D341Med (cell line): ENCODE measurements at regions not wholly inside any gene's neighbourhood (a gene's known extent, or its start where the extent isn't known, plus 50 kb on each side); places are given as distances from the start of the nearest gene placed in this dataset.

Source experiments
- DNase-seq: peaks from one replicate; pipeline ENCODE4 v3.0.0; 2012; ENCODE audit warnings: low spot score

DNA sequence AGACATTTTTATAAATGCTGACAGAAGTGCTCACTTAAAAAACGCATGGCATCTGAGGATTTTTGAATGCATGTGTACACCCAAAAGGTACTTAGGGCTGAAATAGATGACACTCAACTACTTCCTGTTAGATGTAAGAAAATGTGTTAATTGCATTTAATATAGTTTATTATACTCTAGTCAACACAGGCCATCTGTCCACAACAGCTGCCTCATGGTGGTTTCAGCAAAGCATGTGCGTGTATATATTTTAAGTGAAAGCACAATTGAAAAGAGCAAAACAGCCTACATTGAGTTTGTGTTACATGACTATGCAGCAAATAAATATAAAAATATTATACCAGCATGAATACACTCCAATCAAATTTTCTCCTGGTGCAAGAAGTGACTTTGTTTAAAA is 1233.0 kb upstream of the EYS start:
- DNase-seq, result no peak

DNA sequence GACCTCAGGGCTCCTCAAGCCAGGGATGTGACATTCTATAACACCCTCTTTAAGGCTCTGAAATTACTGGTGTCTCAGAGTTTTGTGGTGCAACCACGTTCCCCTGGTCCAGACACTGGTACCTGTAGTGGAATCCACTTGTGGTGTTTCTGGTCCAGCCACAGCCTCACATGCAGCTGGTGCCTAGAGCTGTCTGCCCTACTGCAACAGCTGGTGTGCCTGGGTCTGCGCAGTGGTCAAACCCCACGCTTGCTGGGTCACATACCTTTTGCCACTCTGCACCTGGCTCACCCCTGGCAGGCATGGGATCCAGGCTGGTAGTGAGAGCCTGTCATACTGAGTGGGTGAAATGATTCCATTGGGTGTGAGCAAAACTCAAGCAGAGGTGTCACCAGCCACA is 1230.2 kb upstream of the EYS start:
- DNase-seq, result no peak

DNA sequence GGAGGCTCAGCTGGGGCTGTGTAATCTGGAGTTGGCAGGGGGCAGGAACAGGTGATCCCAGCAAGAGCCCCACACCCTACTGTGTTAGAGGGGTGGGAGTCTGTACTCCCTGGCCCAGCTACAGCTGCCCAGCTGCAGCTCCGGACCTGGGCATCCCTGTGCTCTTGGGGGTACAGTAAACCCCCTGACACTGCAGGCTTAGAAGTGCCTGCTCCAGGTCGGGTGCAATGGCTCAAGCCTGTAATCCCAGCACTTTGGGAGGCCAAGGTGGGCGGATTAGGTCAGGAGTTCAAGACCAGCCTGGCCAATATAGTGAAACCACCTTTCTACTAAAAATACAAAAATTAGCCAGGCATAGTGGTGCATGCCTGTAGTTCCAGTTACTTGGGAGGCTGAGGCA is 1228.6 kb upstream of the EYS start:
- DNase-seq, result no peak

DNA sequence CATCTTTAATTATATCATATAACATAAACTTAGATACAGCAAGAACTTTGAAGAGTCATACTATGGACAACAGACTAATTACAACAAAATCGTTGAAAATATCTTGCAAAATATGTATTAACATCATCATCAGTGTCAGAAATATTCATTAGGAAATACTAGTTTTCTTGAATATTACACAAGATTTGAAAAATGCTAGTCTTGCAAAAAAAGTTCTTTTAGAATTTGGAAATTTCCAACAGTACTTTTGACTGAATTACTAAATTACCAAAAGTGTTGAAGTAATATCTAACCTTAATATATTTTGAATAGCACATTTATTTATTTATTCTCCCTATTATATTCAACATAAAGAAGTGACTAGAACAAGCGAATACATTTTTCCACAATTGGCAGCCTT is 1224.8 kb upstream of the EYS start:
- DNase-seq, result no peak

DNA sequence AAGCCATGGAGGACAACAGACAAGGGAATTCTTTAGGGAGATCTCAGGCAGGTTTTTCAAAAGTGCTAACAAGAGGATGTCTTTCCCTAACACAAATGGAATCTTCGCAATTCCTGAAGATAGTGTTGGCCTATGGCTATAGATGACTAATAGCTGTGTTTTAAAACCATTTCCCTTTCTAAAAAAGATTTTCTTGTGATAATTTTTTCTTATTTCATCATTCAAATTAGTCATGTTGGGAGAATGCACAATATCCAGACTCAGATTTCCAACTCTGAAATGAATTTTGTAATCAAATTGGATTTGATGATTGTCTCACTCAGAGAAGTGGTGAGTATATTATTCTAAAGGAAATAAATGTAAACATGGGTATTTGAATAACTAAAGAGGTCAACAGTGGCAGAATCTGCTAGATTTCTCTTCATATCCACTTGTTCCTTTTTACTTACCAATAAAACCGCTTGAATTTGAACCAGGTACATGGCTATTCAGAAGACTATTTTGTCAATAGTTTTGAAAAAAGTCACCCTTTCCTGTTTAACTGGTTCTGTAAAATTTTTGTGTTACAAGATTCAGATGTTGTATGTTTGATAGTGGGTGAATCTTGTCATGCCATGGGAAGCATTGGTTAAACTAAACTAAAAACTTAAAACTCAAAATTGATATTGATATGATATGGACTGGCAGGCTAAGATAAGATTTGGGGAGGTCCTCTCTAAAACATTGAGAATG is 1223.7 kb upstream of the EYS start:
- DNase-seq, result no peak

DNA sequence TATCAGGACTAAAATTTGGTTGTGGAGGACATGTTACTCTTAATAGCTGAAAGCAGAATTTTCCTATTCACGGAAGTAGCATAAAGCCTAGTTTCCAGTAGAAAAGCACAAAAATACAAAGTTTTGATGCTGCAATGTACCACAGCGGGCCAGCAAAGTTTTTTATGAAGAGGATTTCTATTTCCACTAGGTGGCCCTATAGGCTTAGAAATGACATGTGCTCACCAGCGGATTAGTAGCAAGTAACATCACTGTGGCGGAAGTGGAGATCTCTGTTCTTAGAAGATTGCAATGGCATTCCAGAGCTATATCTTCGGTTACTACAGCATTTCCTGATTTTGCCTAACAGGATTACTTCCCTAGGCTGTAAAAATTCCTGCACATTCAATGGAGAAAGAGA is 1219.0 kb upstream of the EYS start:
- DNase-seq, result no peak

DNA sequence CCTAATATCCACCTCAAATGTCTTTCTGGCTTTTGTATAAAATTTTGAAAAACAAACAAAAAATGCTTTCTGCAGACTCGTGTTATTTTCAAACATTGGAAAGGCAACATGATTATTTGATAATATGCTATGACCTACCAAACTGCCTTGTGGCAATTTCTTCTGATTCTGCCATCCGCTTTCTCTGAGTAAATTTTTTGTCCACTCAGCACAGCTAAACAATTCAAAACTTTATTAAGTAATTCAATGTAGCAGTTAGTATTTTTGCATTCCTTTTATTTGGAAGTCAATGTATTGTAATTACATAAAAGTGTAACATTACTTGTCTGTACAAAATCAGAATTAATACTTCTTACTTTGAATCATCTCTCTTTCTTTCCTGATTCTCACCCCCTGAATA is 1206.6 kb upstream of the EYS start:
- DNase-seq, result no peak

DNA sequence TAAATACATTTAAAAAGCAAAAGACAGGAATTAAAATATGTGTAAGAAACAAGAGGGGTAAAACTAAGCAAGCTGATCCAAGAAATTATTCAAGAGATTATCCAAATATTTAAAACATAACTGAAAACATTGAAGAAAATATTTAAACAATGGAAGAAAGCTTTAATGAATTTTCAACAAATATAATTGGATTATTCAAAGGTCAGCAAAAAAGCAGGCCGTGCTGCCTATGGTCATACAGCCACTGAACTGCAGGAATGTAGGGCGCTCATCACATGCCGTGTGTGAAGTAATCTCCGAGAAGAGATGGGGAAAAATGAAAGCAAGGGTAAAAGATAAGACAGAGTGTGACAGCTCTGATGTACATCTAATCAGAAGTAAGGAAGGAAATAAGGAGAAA is 1195.4 kb upstream of the EYS start:
- no peak for DNase-seq

DNA sequence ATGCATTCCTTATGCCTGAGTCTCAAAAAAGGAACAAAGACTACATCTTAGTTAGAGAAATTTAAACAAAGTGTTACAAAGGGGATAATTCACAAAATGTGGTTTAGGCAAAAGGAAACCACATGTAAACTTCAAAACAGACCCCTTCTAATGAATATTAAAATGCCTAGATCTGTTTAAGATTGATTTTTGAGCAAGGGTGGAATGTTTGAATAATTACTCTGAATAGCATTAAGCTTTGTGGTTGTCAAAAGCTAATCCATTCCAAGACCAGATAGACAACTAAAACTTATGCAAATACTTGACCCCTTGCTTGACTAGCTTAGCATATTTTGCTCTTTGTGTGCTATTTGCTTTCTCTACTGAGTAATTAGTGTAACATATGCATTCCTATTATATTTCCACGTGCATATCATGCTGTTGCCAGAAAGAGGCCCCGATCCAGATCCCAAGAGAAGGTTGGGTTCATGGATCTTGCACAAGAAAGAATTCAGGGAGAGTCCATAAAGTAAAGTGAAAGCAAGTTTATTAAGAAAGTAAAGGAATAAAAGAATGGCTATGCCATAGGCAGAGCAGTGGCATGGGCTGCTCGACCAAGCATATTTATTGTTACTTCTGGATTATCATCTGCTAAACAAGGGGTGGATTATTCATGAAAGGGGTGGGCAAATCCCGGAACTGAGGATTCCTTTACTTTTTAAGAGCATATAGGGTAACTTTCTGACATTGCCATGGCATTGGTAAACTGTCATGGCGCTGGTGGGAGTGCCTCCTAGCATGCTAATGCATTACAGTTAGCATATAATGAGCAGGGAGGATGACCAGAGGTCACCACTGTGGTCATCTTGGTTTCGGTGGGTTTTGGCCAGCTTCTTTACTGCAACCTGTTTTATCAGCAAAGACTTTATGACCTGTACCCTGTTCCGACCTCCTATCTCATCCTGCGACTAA is 1193.4 kb upstream of the EYS start:
- no peak for DNase-seq

DNA sequence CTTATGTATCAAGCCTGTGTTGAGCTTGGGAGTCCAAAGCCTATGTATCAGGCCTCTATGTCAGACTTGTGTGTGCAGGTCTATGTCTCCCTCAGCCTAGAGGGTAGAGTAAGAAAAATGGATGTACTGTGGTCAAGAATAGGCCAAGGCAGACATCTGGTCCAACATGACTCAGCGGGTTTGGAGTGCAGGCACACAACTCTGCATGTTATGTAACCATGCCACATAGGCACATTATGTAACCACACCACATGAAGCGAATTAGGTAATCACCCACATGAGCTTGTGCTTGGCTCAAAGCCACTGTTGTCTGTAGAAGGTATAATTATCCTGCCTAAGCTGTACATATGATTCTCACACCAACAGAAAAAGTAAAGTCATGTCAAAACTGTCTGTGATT is 1190.5 kb upstream of the EYS start:
- no peak for DNase-seq

DNA sequence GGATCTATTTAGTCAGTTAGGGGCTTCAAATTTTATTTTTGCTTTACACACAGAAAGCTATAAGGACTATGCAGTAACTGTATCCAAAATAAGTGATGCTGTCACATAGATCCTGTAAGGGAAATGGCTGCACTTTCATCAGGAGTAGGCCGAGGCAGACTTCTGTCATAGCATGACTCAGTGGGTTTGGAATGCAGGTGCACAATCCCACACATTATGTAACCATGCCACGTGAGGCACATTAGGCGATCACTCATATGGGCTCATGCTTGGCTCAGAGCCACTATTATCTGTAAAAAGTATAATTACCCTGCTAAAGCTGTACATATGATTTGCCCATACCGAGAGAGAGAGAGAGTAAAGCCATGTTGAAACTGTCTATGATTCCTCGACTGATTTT is 1189.4 kb upstream of the EYS start:
- no peak for DNase-seq

DNA sequence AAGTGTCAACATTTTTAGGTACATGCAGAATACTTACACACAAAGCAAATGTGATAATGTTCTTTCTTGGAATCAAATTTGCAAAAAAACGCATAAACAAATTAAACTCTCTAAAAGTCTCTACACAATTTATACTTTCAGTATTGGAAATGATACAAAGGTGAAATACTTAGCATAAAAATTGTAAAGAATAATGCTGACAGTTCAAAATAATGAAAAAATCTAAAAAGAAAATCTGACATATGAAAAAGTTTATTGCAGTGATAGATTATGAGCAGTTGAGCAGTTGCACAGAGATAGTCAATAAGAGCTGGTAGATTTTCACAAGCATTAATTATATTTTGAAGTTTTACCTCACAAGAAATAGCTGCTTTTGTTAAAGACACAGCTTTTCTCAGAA is 1176.4 kb upstream of the EYS start:
- no peak for DNase-seq

DNA sequence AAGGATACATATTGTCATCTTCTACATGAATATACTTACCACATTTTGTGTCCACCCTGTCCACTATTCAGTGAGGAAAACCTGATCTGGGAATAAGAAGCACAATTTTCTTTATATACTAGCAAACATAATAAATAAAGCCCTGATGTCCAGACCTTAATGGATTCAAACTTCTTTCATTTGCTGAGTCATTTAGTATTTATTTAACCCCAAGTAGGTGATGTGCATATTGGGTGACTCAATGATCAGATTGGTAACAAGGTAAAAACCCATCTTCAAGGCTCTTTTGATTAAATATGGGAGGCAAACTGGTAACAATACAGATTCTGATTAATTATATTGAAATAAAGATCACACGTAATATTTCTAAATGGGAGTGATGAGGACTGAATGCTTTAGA is 1159.8 kb upstream of the EYS start:
- DNase-seq, result no peak

DNA sequence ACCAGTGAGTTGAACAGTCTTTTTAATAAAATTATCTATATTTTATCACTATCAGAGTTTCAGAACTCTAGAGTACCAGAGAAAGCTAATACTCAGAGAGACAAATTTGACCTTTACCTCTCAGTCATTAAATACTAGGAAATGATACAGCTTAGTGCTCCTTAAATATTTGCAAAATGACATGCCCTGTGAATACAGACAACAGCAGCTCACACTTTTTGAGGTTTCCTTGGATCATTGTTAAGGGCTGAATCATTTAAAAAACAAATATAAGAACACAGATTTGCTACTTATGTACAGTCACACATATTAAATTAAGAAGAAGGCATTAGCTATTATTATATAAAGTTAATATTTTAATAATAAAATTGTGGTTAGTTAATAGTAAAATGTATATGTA is 1158.7 kb upstream of the EYS start:
- no peak for DNase-seq

DNA sequence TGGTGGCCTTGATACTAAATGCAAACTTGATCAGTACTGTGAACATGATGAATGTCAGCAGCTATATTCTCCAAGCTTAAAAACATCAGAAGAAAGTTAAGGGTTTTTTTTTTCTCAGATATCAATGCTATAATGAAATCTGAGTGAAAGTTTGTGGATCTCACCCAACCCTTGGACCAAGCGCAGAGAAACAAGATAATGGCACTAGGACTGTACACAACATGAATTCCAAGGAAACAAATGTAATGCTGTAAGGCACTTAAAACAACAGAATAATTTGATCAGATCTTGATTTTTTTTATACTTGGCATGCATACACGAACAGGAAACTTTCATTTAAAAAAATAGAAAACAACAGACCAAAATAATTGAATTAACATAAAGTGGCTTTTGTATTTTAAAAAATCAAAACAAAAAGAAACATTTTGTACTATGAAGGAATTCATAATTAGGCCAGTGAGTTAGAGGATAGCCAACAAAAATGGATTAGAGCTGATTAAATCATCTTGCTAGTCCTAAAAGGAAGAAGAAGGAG is 1154.0 kb upstream of the EYS start:
- DNase-seq, result no peak

DNA sequence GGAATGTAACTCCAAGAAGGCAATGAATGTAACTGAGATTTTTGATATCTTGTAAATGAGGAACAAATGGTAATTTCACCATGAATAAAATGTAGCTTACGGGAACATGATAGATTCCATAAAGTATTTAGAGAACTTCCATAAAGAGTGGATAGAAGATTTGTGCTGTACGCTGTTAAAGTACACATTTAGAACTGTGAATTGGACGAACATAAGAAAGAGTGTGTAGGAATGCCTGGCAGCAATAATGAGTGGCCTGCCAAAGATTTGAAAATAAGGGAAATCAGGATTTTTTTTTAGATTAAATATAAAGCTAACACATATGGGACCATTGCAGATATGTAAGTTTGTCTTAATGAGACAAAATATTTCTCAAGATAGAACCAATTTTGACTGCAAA is 1153.3 kb upstream of the EYS start:
- DNase-seq, result no peak

DNA sequence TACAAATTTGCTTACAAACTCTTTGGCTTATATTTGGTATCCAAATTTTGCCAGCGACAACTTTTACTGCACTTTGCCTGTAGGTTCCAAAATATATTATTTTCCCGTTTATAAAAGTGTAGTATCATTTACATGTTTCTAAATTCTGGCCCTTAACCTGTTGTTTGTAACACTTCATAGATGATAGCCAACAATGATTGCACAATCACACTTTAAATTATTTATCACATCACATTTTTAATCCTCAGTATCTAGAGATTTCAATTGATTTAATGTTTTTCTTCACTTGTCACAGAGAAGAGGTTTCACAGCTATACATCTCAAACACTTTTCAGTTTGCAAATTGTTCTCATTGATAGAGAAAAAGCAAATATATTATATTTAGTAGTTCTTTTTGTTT is 1151.2 kb upstream of the EYS start:
- DNase-seq, result no peak

DNA sequence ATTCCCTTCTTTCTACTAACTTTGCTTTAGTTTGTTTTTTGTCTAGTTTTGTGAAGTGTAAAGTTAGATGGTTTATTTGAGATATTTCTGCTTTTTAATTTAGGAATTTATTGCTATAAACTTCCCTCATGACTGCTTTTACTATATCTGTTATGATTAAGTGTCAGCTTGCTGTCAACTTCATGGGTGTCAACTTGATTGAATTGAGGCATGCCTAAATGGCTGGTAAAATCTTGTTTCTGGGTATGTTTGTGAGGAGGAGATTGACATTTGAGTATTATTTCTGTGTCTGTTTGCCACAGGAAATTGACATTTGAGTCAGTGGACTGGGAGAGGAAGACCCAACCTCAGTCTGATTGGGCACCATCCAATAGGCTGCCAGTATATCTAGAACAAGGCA is 1147.0 kb upstream of the EYS start:
- no peak for DNase-seq

DNA sequence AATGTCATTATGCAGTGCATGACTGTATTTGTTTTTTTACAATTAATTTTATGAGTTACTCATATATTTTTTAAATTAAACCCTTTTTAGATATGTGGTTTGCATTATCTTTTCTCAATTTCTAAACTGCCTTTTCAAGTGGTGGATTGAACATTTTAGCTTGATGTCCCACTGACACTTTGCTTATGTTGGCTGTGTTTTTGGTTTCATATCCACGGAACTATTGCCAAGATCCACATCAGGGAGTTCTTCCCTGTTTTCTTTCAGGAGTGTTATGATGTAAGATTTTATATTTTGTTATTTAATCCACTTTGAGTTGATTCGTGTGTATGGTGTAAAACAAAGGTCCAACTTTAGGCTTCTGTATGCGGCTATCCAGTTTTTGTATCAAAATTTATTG is 1144.9 kb upstream of the EYS start:
- DNase-seq, result no peak

DNA sequence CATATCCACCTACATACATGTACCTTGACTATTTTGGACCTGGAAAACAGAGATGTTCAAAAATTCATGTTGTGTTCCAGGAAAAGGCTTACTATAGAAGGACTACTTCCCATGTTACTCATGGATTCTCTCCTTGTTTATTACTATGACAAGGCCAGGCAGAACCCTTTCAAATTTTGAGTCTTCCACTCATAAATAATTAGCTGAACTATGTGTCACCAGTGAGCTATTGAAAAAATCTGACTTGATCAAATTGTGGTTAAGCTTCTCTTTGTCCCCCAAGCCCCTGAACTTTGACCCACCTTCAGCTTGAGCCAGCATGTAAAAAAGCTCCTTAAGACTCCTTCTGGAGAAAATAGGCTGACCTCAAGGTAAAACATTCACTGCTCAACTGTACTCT is 1142.8 kb upstream of the EYS start:
- no peak for DNase-seq

DNA sequence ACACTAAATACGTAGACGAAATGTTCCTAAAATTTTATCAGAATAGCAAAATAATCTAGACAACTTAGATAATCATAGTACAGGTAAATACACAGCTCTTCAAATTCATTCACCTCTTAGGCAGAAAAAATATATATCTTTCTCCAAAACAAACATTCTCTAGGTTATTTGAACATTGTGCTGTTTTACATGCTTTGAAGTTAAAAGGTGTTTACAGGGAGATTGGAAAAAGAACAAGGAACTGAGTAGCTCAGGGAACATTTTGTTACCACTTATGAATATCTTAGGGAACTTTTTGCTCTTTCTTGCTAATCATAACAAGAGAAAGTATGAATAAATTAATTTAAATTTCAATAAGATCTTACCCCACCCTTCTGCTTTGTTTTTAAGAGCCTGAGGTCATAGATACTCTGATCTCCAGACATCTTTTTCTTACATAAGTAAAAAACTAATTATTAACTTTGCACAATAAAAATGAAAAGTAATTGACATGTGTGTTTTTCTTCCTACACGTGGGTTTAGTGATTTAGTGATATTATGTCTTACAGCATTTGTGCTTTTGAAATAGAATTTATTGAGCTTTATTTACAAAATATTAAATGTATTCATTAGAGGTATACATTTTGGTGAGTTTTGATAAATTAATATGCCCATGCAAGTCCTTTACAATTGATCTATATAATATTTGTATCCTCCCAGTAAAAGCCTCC is 1141.4 kb upstream of the EYS start:
- no peak for DNase-seq

DNA sequence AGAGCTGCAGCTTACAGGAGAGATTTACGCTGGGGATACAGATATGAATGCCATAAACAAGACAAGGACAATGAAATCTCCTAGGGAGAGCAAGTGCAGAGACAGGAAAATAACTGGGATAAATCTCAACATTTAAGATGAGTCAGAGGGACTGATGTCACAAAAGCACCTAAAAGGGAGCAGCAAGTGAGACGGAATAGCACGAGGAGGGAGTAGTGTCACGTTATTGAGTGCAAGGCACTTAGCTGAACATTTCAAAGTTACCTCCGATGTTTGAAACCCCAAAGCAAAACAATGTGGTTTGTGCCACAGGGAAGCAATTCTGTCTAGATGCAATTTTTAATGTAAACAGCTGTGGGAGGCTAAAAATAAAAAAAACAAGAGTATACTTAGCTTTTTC is 1131.7 kb upstream of the EYS start:
- no peak for DNase-seq

DNA sequence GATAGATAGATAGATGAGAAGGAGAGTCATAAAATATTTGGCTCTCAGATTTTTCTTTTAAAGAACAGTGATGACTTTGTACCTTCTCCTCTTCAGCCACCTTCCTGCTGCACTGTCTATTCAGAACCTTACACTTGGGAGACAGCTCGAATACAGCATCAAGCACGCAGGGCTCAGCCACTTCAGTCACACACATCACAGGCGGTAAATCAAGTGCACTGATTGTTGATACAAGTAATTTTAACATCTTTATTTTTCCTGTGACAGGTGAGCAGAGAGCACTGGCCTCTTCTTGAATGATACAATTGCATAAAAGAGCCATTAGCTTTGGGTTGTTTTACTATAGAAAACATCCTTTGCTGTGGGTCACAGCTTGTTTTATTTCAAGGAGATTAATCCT is 1118.5 kb upstream of the EYS start:
- DNase-seq, result no peak
